ENCODE measurements at regions not wholly inside any gene's neighbourhood (a gene's known extent, or its start where the extent isn't known, plus 50 kb on each side); places are given as distances from the start of the nearest gene placed in this dataset.
"Not testable (repeated sequence)": the region's sequence is repeated elsewhere in the genome, so short reads cannot be mapped to it uniquely, and the experiment has no call there.

DNA sequence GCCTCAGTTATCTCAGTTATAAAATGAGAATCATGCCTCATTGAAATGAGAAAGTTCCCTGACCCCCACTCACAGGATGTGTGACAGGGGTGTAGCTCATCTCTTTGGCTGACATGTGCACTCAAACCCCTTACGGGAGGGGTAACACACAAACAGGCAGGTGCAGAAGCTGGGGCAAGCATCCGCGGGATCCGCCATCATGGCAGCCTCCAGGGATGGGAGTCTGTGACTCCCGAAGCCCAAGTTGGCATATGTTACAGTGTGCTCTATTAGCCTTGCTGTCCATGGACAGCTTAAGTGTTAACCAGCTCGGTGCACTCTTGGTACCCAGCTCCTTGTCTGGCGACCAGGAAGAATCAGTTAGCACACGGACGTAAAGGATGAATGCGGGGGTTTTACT is 822.7 kb upstream of the SEMA6D start:
- in situ Hi-C loops (cut with HindIII; ENCODE audit: low sequenced_read_pairs), result no loop called here

DNA sequence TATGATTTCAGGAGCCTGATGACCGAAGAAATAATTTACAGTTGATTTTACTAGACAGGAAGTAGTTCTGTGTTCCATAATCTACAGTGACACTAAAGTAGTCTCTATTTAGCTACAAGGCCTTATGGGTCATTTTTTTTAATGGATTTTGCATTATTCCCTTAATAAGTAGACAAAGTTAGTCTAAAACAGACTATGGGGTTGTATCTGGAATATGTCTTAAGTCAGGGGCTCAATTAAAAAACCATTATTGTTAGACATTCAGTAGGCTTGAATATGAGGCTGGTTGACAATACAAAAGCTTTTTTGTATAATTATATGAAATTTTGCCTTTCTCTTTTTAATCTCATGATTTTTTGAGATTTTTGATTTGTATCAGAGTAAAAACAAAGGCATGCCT is 820.0 kb upstream of the SEMA6D start:
- in situ Hi-C loops (cut with HindIII; ENCODE audit: low sequenced_read_pairs), result no loop called here

DNA sequence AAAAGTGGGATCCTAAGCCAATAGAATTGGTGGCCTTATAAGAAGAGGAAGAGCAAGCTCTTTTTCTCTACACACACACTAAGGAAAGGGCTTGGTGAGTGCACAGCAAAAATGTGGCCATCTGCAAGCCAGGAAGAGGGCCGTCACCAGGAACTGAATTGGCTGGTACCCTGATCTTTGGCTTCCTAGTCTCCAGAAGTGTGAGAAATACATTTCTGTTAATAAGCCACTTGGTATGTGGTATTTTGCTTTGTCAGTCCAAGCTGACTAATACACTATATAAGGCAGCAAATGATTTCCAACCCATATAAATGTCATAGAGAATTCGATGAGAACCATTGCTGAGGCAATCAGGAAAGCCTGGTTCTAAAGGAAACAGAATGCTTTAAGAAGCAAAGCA is 816.3 kb upstream of the SEMA6D start:
- in situ Hi-C loops (cut with HindIII; ENCODE audit: low sequenced_read_pairs), result no loop called here

DNA sequence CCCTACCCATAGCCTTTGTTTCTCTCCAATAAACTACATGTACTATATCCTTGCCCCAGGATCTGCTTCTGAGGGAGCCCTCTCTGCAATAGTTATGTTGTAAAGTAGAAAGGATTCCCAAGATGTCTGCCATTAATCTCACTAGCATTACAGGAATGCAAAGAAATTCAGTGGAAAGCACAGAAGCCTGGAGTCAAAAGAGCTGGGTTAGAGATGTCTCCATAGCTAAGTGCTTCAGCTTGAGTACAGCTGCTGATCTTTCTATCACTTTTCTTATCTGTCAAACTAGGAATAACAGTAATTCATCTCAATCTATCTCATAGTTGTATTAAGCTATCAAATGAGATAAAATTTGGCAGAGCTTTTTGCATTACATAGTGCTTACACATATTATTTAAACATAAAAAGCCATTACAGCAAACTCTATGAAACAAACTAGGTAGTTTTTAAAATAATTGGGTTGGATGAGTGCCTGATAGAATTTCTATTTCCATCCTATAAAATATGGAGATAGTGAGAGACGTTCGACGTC is 799.5 kb upstream of the SEMA6D start:
- in situ Hi-C loops (cut with HindIII; ENCODE audit: low sequenced_read_pairs), result no loop called here

DNA sequence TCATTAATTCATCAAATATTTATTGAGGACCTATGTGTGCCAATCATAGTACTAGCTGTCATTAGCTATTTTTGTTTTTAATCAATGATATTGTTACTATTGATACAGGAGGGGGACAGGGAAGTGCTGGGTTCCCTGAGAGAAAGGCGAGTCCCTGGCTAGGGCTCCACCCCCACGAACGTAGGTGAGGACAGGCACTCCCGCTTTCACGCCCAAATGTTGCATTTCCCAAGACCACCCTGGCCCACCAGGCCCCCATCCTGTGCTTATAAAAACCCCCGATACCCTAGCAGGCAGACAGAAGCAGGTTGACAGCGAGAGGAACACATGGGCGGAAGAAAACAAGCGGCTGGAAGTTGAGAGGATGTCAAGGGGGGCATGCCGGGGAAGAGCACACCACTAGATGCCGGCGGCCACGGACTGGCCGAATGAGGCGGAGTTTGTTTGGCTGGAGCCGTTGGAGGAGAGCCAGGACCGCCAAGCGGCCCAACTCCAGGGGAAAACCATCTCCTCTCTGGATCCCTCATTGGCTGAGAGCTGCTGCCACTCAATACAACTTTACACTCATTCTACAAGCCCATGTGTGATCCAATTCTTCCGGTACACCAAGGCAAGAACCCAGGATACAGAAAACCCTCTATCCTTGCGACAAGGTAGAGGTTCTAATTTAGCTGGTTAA is 798.7 kb upstream of the SEMA6D start:
- in situ Hi-C loops (cut with HindIII; ENCODE audit: low sequenced_read_pairs), result no loop called here

DNA sequence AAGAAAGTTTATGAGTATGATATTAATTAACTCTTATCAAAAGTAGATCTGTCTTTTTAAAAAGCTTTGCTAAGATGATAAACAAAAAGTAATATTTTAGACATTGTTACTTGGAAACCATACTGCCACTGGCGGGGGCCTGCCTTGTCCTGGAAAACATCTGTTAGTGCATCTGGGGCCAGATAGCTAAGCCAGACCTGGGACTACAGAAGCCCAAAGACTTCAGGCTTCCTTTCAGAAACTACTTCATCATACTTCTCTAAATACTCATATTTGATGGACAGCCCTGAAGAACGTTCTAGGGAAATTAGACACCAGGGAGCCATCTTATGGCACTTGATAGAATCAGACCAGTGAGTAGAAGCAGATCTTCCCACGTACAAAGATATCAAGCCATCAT is 795.4 kb upstream of the SEMA6D start:
- in situ Hi-C loops (cut with HindIII; ENCODE audit: low sequenced_read_pairs), result no loop called here

DNA sequence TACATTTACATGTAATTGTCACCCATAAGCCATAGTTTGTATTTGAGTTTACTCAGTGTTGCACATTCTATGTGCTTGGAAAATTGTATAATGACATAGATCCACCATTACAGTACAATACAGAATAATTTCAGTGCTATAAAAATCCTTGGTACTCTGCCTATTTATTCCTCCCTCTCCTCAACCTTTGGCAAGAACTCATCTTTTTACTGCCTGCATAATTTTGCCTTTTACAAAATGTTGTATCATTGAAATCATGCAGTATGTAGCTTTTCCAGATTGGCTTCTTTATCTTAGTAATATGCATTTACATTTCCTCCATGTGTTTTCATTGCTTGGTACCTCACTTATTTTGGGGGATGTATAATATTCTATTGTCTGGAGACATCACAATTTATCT is 786.9 kb upstream of the SEMA6D start:
- in situ Hi-C loops (cut with HindIII; ENCODE audit: low sequenced_read_pairs), result no loop called here

DNA sequence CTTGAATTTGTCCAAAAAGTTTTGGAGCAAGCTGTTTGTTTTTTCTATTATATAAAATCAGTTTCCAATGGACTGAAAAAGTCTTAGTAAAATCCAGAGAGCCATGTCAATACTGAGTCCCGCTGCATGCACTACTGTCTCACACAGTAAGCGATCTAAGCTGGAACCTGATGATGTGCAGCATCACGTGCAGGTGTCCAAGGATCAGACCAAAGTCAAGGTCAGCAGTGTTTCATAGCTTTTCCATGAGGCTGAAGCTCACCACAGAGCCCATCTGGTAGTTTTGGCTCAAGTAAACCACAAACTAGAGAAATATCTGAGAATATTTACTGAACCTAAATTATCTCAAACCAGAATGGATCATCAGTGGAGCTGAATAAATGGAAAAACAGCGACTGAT is 784.0 kb upstream of the SEMA6D start:
- in situ Hi-C loops (cut with HindIII; ENCODE audit: low sequenced_read_pairs), result no loop called here

DNA sequence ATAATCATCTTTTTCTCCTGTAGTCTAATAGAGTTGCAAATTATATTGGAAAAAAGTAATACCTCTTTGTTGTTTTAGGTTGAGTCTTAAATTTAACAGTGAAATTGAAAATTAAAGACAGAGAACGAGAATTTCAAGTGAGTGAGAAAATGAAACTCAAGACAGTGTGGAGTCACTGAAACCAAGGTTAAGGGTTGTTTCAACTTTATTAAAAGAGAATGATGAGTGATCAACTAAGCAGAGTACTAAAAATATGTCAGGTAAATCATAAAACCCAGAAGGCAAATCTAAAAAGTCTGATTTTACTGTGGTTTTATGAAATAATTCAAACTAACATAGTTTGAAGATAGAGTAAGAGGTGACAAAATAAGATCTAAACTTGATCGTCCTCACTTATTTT is 782.5 kb upstream of the SEMA6D start:
- in situ Hi-C loops (cut with HindIII; ENCODE audit: low sequenced_read_pairs), result no loop called here

DNA sequence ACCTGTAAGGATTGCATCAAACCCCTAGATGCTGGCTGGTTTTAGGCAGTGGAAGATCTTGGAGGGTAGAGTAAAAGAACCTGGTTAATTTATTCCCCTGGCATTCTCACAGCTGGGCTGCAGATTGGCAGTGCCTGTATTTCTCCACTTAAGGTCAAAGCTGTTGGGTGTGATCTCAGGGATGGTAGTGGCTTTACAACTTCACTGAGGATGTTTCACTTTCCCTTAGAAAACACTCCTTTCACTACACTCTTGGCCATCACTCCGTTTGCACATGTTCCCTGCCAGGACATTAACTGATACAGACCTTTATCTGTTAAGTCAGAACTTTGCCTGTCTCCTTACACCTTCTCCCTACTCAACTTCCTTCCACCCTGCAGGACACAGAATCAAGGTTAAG is 779.1 kb upstream of the SEMA6D start:
- in situ Hi-C loops (cut with HindIII; ENCODE audit: low sequenced_read_pairs), result no loop called here

DNA sequence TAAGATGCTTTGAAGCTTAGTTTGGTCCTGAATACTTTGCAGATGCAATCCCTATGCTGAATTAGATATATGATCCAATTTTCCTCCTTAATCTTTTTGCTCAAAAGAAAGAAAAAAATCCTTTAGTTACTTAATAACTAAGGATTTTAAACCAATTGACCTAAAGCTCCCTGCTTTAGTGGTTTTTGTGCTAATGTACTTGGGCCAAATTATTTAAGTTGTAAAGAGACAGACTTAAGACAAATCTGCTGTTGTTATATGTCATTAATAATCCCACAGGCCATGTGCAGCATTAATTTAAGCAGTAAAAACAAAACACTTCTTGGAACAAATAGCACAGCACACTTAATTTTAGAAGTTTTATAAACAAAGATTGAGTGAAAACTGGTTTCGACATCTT is 776.1 kb upstream of the SEMA6D start:
- in situ Hi-C loops (cut with HindIII; ENCODE audit: low sequenced_read_pairs), result no loop called here

DNA sequence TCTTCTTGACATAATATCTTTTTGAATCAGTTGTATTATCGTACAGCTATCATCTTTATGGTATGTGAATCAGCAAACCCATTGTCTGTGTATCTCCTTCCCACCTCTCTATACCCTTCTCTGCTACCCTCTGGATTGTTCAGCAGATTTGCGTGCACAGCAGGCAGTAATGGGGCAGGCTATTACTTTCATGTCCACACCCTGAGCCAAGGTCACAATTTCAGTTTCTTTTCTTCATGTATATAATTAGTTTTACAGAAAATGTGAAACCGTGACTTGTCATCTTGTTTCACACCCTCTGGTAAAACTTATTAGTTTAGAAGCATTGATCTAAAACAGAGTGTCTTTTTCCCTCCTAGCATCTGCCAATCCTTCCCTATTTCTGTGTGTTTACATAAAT is 770.4 kb upstream of the SEMA6D start:
- in situ Hi-C loops (cut with HindIII; ENCODE audit: low sequenced_read_pairs), result no loop called here

DNA sequence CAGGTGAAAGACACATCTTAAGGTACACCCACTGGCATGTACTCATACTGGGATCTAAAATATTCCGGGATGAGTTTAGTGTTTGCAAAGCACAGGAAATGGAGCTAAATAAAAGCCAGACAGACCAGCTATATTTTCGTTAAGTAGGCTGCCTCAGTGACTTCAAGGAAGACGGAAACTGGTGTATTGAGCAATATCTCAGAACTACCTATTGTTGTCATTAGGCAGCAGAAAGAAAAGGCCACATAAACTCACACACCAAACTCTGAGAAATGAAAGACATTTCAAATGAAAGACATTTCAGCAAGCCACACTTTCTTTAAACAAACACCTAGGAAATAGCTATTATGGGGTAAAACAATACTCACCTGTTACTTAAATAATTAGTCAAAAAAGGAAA is 761.7 kb upstream of the SEMA6D start:
- in situ Hi-C loops (cut with HindIII; ENCODE audit: low sequenced_read_pairs), result no loop called here

DNA sequence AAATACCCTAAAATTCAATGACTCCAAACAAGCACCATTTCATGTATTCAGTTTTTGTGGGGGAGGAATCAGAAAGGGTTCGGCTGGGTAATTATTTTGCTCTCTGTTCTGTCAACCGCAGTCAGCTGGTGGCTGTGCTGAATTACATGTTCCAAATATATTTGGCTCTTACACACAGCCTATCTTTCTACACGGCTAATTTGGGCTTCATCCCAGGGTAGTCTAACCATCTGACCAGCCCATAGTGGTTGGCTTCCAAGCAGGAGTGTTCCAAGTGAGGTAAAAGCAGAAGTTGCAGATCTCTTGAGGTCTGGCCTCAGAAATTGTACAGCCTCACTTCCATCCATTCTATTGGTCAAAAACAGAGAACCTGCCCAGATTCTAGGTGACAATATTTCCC is 760.8 kb upstream of the SEMA6D start:
- in situ Hi-C loops (cut with HindIII; ENCODE audit: low sequenced_read_pairs), result no loop called here

DNA sequence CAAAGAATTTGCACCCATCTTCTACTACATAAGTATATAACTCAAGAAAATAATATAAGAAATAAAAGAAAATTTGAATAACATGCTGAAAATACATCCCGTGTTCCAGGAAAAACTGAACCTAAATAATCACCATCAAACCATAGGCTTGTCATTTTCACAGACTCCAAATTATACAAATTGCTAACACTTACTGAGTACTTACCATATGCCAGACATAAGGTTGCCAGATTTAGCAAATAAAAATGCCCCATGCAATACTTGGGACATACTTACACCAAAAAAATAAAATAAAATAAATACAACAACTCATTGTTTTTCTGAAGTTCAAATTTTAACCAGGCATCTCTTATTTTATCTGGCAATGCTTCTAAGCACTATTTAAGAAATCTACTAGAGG is 760.4 kb upstream of the SEMA6D start:
- in situ Hi-C loops (cut with HindIII; ENCODE audit: low sequenced_read_pairs), result no loop called here

DNA sequence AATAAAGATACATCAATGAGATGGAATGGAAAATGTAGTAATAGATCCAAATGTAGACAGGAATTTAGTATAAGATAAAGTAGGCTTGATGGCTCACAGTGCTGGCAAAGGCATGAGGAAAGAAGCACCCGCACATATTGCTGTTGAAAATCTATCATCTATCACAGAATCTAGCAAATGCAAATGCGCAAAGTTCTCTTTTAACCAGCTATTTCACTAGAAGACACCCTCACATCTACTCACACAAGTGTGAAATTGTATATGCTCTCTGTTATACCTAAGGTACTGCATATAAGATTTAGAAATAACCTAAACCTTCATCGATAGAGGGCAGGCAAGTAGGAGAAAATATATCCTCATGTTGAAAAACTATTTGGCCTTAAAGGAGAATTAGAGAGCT is 756.7 kb upstream of the SEMA6D start:
- in situ Hi-C loops (cut with HindIII; ENCODE audit: low sequenced_read_pairs), result no loop called here

DNA sequence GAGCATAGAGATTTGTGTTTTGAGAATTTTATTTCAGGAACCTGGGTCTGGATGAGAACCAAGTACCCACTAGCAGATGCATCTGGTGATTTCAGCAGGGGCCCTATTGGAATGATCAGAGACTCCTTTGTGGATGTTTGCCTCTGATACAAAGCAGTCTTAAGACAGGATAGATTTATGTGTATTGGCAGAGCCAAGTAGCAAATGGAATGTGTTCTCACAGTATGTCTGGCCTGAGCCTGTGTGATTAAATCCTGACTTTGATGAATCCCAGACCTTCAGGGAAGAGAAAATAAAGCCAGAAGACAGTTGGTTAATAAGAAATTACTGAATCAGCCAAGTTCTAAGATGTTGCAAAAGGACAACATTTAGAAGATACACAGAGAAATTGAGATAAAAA is 755.5 kb upstream of the SEMA6D start:
- in situ Hi-C loops (cut with HindIII; ENCODE audit: low sequenced_read_pairs), result no loop called here

DNA sequence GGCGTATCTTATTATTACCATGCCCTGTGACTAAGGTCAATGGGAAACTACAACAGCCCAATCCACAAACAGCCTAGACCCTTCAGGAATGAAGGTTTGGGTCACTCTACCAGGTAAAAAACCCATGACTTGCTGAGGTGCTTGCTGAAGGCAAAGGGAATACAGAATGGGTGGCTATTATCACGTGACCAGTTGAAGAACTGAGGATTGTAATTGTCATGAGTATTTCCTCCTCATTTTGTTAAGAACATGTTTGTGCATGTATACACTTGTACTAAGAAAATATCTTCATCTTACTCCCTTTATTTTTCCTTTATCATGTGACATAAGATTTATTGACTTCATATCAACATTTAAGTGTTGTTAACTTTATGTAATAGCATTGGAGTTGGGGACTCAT is 729.2 kb upstream of the SEMA6D start:
- in situ Hi-C loops (cut with HindIII; ENCODE audit: low sequenced_read_pairs), result not testable (repeated sequence)

DNA sequence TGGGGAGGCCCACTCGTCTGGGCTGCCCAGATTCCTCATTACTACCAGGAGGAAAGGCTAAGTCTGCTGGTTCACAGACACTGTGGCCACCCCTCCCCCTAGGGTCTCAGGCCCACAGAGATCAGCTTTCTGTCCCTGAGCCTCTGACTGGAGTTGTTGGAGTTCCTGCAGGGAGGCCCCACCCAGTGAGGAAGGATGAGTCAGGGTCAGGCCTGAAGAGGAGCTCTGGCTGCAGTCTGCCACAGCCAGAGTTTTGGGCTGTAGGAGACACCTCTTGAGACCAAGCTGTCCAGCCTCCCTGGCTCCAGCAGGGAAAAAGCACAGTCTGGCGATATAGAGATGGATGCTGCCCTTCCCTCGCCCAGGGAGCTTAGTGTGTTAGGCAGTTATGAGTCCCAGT is 720.9 kb upstream of the SEMA6D start:
- in situ Hi-C loops (cut with HindIII; ENCODE audit: low sequenced_read_pairs), result no loop called here

DNA sequence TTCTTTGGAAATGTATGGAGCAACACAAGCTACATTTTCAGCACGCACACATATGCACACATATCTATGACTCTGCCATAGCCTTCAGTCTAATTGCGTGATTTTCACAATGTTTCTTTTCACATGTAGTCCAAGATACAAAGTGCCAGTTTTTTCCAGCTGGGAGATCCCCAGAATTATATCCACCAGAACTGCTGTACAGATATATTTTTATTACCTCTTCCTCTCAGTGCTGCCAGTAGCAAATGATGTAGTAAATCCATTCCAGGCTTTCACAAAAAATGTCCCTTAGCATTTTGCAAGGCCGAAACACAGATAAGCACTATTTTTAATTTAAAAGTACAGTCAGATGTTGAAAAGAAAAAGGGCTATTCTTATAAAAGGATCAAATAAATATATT is 719.8 kb upstream of the SEMA6D start:
- in situ Hi-C loops (cut with HindIII; ENCODE audit: low sequenced_read_pairs), result no loop called here

DNA sequence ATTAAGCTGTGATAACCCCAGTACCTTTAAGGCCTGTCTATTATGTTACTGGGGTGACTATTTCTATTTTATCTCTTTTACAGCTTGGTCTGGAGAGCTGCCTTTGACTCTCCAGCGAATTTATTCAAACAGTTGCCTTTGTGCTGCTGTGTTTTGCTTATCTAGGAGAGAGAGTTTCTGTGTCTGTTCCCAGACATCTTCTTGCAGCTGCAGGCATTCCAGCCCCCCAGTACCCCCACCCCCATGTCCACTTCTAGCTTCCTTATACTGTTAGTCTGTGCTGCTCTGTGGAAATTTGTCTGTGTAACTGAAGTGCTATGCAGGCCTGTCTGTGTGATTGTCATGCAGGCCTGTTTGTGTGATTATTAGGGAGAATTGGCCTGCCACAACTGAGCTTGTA is 713.7 kb upstream of the SEMA6D start:
- in situ Hi-C loops (cut with HindIII; ENCODE audit: low sequenced_read_pairs), result no loop called here

DNA sequence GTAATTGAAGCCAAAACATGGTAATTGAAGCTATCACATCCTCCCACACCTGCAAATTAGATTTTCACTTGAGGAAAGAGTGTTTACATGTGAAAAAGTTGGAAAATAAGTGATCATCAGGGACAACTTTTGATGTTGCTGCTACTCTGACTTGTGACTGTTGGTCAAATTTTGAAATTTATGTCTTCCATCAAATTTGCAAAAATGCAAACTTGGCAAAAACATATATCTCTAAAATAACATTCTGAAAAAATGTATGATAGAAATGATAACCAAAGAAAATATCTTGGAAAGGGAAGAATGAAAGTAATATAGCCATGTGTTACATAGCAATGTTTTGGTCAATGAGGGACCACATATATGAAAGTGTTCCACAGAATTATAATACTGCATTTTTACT is 703.9 kb upstream of the SEMA6D start:
- in situ Hi-C loops (cut with HindIII; ENCODE audit: low sequenced_read_pairs), result no loop called here

DNA sequence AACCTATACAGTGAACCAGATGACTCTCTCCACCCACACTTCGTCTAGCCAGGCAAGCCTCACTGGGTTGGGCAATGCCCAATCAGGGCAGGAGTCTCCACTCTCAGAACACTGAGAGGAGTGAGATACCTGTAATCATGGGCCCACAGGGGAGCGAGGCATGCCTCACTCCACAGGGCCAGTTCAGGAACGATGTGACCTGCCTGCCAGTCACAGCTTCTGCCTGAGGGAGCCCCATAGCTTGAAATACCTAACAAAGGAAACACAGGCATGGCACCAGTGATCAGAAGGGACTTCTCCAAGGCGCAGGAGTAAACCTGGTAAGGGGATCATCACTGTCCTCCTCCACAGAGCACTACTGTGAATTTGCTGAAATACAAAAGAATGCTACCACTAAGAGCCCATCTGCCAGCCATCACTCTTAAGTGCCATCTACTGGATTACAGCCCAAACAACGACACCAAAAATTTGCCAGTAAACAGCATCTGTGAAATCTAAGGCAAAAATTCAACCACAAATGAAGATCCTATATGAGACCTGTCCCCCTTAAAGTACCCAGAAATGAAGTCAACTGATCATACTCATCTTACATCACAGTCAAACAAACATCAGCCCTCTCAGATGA is 689.9 kb upstream of the SEMA6D start:
- in situ Hi-C loops (cut with HindIII; ENCODE audit: low sequenced_read_pairs), result no loop called here

Data from DLD1 (cell line).